Right lobe of liver (tissue), 4 donors: ENCODE measurements at regions not wholly inside any gene's neighbourhood (a gene's known extent, or its start where the extent isn't known, plus 50 kb on each side); places are given as distances from the start of the nearest gene placed in this dataset.

Experiments
- CTCF ChIP-seq, 4 donors: fragments of 200-600 bp in 3 of 4; fragments of 450-650 bp in 1 of 4; IDR thresholded peaks; one replicate each; pipeline versions ENCODE4 v1.5.1 to v1.8.0; 2016 to 2022; ENCODE audit warnings: antibody characterized with exemption in 4 of 4, mild to moderate bottlenecking in 2 of 4
- POLR2A ChIP-seq: fragments of 450-650 bp; IDR thresholded peaks from one replicate; pipeline ENCODE4 v1.6.1; 2017; ENCODE audit warnings: antibody characterized with exemption, mild to moderate bottlenecking
- donor health status: DM: no; HTN: no; CAD: no.
- donor health status: DM: no; HTN: no; CAD: no.
- donor health status: DM: no; HTN: yes; CAD: no.

- no peak for TF ChIP-seq CTCF (IDR thresholded peaks at IDR 0.05)
- no peak for TF ChIP-seq POLR2A
These were observed 474.0 kb upstream of the ROBO1 start for GRCh38 chr3:80241791-80242190.
